ENCODE measurements at regions not wholly inside any gene's neighbourhood (a gene's known extent, or its start where the extent isn't known, plus 50 kb on each side); places are given as distances from the start of the nearest gene placed in this dataset.

DNA sequence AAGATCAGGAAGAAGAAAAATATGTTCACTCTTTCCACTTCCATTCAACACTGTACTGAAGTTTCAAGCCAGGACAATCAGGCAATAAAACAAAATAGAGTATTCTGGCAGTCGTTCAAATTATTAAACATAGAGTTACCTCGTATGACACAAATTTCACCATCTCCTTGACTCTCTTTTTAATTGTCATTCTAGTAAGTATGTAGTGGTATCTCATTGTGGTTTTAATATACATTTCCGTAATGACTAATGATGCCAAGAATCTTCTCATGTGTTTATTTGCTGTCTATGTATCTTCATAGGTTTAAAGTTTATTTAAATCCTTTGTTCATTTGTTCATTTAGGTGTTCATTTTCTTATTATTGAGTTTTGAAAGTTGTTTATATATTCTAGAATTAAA, 352.2 kb downstream of the IDS start:
- H3K27me3 Mint-ChIP-seq (ENCODE audit: insufficient read depth), result no peaks in the 10 kb centered on the region
- H3K4me1 Mint-ChIP-seq, result no peaks in the 10 kb centered on the region
- no peaks in the 10 kb centered on the region for H3K4me1 ChIP-seq (ENCODE audit: control insufficient read depth, insufficient read depth, low read length)
- no peak overlapping the region for H3K4me3 ChIP-seq (ENCODE audit: low read length)
- no peak for DNase-seq
- H3K27me3 ChIP-seq (ENCODE audit: control insufficient read depth, insufficient read depth, low read length, poor library complexity, severe bottlenecking), result no peaks in the 10 kb centered on the region
- H3K4me3 Mint-ChIP-seq, result no peak overlapping the region
- H3K36me3 Mint-ChIP-seq (ENCODE audit: low read depth), result no peaks in the 10 kb centered on the region
- H3K27ac Mint-ChIP-seq, result no peak overlapping the region
- no peak overlapping the region for H3K27ac ChIP-seq (ENCODE audit: low read depth, low read length)
- H3K9me3 Mint-ChIP-seq, result peaks cover 42% of the 10 kb centered on the region
- TF ChIP-seq, protein P1, sequence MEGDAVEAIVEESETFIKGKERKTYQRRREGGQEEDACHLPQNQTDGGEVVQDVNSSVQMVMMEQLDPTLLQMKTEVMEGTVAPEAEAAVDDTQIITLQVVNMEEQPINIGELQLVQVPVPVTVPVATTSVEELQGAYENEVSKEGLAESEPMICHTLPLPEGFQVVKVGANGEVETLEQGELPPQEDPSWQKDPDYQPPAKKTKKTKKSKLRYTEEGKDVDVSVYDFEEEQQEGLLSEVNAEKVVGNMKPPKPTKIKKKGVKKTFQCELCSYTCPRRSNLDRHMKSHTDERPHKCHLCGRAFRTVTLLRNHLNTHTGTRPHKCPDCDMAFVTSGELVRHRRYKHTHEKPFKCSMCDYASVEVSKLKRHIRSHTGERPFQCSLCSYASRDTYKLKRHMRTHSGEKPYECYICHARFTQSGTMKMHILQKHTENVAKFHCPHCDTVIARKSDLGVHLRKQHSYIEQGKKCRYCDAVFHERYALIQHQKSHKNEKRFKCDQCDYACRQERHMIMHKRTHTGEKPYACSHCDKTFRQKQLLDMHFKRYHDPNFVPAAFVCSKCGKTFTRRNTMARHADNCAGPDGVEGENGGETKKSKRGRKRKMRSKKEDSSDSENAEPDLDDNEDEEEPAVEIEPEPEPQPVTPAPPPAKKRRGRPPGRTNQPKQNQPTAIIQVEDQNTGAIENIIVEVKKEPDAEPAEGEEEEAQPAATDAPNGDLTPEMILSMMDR (conservative IDR thresholded peaks at IDR 0.05), result no peak
- WGBS, 2 experiments (ENCODE audit: insufficient coverage in 1 of 2, insufficient read length in 1 of 2), result 96% methylated on average over 3 of the region's 3 CpGs; no CpG with 5 or more reads in 1 of the 2 experiments
- H3K36me3 ChIP-seq (ENCODE audit: control insufficient read depth, insufficient read depth, low read length), result no peaks in the 10 kb centered on the region
- H3K9me3 ChIP-seq (ENCODE audit: control insufficient read depth, low read length), result no peaks in the 10 kb centered on the region
- no peak overlapping the region for H3K9ac ChIP-seq (ENCODE audit: extremely low read depth, low read length, poor library complexity, severe bottlenecking)

DNA sequence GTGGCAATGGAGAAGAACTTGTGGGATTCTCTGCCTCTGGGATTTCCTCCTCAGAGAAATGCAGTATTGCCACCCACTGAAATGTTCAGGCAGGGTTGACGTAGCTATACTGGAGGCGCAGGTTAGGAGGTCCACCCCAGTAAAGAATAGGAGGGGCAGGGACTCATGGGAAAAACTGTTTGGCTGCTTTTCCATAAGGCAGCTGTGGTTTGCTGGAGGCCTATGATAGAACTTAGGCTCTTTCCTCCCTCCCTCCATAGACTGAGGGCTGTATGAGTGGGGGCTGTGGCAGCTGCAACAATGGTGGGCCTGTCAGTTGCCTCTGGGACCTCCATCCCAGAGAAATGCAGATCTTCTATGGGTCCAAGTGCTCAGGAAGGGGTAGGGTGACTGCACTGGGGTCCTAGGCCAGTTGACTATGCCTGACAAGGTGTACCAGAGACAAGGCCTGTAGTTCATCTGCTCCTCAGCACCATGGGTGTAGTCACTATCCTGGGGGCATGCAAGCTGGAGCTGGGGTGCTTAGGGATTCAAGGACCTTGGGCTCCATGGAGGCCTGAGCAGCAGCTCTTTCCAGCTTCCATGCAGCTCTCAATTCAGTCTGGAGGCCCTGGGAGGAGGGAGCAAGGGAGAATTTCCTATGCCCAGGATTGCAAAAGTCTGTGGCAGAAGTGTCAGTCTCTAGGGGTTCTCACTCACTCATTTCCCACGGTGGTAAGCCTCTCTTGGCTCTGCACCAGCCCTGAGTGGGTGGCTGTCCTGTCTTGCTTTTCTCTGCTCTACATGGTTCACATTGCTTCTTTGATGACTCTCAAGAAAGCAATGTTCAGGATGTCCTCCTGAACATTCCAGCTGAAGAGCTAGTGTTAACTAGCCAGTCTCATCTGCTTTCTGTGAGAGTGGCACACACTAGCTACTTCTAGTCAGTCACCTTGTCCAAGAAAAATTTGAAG, 353.0 kb downstream of the IDS start:
- H3K9ac ChIP-seq (ENCODE audit: extremely low read depth, low read length, poor library complexity, severe bottlenecking), result no peak overlapping the region
- TF ChIP-seq, protein P1 (conservative IDR thresholded peaks at IDR 0.05), result no peak
- Mint-ChIP-seq H3K36me3 (ENCODE audit: low read depth) (no peaks in the 10 kb centered on the region), H3K4me3 (no peak overlapping the region), H3K27ac (no peak overlapping the region), H3K4me1 (no peaks in the 10 kb centered on the region), H3K9me3 (peaks cover 41% of the 10 kb centered on the region), H3K27me3 (ENCODE audit: insufficient read depth) (no peaks in the 10 kb centered on the region)
- no peaks in the 10 kb centered on the region for H3K4me1 ChIP-seq (ENCODE audit: control insufficient read depth, insufficient read depth, low read length)
- H3K9me3 ChIP-seq (ENCODE audit: control insufficient read depth, low read length), result no peaks in the 10 kb centered on the region
- H3K27me3 ChIP-seq (ENCODE audit: control insufficient read depth, insufficient read depth, low read length, poor library complexity, severe bottlenecking), result no peaks in the 10 kb centered on the region
- no peak for DNase-seq
- H3K27ac ChIP-seq (ENCODE audit: low read depth, low read length), result no peak overlapping the region
- no peak overlapping the region for H3K4me3 ChIP-seq (ENCODE audit: low read length)
- 71 to 95% methylated on average over 1 to 3 of the region's 3 CpGs for WGBS, 2 experiments (ENCODE audit: insufficient coverage in 1 of 2, insufficient read length in 1 of 2)
- no peaks in the 10 kb centered on the region for H3K36me3 ChIP-seq (ENCODE audit: control insufficient read depth, insufficient read depth, low read length)

DNA sequence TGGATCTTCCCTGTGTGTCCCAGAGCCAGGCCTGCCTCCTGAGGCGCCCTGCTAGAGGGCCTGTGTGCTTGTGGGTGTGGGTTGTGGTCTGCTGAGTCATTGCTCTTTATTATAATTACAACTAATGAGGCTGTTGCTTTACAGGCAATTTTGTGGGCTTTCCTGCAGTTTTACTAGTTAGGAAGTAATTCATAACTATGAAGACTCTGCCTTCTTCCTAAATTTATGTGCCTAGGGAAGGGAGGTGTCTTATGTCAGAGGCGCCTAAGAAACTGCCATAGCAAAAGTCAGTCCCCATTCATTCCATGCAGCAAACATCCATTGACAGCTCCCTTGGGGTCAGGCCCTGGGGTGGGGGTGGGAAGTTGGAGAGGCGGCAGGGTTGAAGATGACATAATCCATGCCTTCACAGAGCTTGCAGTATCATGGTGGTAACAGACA, 359.2 kb downstream of the IDS start:
- peak; percentile 44 for DNase-seq
- TF ChIP-seq, protein P1 (conservative IDR thresholded peaks at IDR 0.05), result no peak
- H3K9me3 Mint-ChIP-seq, result peaks cover 48% of the 10 kb centered on the region
- no peaks in the 10 kb centered on the region for H3K27me3 Mint-ChIP-seq (ENCODE audit: insufficient read depth)
- no peak overlapping the region for H3K27ac ChIP-seq (ENCODE audit: low read depth, low read length)
- no peaks in the 10 kb centered on the region for H3K36me3 Mint-ChIP-seq (ENCODE audit: low read depth)
- H3K27me3 ChIP-seq (ENCODE audit: control insufficient read depth, insufficient read depth, low read length, poor library complexity, severe bottlenecking), result no peaks in the 10 kb centered on the region
- H3K9me3 ChIP-seq (ENCODE audit: control insufficient read depth, low read length), result no peaks in the 10 kb centered on the region
- H3K4me3 Mint-ChIP-seq, result no peak overlapping the region
- no peaks in the 10 kb centered on the region for H3K4me1 ChIP-seq (ENCODE audit: control insufficient read depth, insufficient read depth, low read length)
- H3K27ac Mint-ChIP-seq, result no peak overlapping the region
- H3K4me3 ChIP-seq (ENCODE audit: low read length), result no peak overlapping the region
- no peaks in the 10 kb centered on the region for H3K4me1 Mint-ChIP-seq
- H3K36me3 ChIP-seq (ENCODE audit: control insufficient read depth, insufficient read depth, low read length), result no peaks in the 10 kb centered on the region
- WGBS, 2 experiments (ENCODE audit: insufficient coverage in 1 of 2, insufficient read length in 1 of 2), result 50% methylated on average over 1 of the region's 3 CpGs; no CpG with 5 or more reads in 1 of the 2 experiments
- H3K9ac ChIP-seq (ENCODE audit: extremely low read depth, low read length, poor library complexity, severe bottlenecking), result no peak overlapping the region
